Stimulated activated CD4-positive, alpha-beta T cell treated with anti-CD3 and anti-CD28 coated beads, Interleukin-12 subunit alpha, Interleukin-12 subunit beta, amount 100 ng/mL, for 24 hours (primary cell): ENCODE measurements at regions not wholly inside any gene's neighbourhood (a gene's known extent, or its start where the extent isn't known, plus 50 kb on each side); places are given as distances from the start of the nearest gene placed in this dataset.
A peak's percentile ranks its signal among the peaks of the same experiment; 100 is the strongest.
"Not testable (repeated sequence)": the region's sequence is repeated elsewhere in the genome, so short reads cannot be mapped to it uniquely, and the experiment has no call there.

Source experiments
- DNase-seq, 2 experiments: peaks; one replicate each; pipeline ENCODE4 v3.0.0-alpha.2; 2020; ENCODE audit warnings: low read depth in 2 of 2

DNA sequence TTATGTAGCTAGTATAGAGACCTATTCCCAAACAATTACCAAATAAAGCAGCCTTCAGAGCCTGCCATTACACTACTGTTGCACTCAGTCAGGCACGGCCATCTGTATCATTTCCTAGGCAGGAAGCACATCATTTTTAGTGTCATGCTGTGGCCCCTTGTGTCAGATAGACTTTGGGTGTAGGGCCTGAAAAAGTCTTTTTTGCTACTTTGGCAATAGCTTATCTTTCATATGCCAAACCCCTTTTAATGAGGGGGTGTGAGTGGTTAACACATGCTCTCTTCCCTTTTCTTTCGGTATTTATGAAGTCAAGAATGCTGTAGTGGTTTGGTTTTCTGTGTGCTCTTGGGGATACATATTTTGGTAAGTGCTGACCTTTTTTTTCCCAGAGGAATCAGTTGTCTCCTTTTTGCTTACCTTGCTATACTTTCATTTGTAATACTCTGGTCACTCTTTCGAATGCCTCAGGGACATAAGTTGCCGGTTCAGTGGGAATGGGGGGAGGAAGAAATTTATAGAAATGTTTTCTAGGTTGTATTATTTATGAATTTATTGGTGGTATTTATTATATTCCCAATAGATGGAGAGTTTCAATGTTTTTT lies 209.8 kb downstream of the CSNK1G3 start:
- no peak for DNase-seq

DNA sequence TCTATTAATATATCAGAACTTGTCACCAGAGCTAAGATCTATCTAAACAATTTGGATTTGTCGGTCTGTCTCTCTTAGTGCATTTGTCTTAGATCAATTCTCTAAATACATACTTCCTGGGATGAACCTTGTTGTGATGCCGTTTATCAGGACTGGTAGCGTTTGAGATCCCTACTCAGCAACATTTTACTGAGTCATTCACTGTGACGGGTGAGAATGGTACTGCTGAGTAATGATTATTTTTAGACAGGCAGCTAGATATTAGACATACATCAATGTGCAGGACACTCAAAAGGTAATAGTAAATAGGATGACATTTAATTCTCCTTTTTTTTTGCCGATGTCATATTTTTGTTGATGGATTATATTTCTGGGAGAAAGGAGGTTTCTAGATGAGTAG lies 209.0 kb downstream of the CSNK1G3 start:
- no peak for DNase-seq

DNA sequence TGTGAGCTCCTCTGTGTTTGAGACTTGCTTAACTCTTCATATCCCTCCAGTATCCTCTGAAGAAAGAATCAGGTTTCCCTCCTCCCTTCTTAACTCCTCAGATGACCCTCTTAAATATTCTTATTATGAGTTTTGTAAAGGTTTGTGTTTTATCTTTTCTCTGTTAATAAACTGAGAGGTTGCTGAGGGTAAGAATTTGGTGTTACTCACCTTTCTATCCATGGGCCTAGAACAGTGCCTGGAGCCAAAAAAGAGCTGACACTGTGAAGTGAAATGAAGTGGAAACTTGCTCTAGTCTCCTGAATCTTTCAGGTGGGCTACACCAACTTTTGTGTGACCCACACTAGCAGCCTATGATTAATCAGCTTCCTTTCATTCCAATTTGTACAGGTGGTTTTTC lies 208.4 kb downstream of the CSNK1G3 start:
- no peak for DNase-seq

DNA sequence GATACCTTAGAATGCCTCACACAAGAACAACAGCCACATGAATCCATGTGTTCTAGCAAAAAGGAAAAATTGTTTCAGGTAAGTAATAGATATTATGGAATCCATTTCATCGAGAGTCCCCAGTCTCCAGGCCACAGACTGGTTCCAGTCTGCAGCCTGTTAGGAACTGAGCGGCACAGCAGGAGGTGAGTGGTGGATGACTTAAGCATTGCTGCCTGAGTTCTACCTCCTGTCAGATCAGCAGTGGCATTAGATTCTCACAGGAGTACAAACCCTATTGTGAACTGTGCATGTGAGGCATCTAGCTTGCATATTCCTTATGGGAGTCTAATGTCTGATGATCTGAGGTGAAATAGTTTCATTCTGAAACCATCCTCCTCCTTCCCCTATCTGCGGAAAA lies 207.0 kb downstream of the CSNK1G3 start:
- no peak for DNase-seq

DNA sequence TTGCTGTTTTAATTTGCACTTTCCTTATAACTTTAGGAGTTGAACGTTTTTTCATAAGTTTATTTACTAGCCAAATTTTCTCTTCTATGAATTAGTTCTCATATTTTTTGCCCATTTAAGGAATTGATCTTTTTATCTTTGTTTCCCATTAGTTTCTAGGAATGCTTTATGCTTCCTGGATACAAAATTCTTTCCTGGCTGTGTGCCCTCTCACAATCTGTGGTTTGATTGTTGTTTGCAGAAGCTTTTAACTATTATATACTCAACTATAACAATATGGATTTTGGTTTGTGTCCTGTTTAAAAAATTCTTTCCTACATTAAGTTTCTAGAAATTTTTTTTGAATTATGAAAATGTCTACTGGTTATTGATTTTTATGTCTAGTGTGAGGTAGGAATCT lies 206.3 kb downstream of the CSNK1G3 start:
- no peak for DNase-seq

DNA sequence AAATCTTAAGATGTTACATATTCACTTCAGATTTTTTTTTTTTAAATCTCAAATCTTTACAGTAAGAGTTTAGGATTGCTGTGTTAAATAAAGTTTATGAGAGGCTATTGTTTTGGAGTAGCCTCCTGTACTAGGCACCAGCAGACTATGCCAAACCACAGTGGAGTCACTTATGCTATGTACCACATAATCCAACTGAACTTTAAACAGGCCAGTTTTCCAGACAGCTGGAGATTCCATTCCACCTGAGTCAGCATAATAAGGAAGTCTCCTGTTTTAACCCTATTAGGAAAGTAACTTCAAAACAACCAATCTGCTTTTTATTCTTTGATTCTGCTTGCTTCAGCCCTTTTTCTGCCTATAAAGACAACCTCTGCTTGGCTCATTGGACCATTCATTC lies 205.2 kb downstream of the CSNK1G3 start:
- no peak for DNase-seq

DNA sequence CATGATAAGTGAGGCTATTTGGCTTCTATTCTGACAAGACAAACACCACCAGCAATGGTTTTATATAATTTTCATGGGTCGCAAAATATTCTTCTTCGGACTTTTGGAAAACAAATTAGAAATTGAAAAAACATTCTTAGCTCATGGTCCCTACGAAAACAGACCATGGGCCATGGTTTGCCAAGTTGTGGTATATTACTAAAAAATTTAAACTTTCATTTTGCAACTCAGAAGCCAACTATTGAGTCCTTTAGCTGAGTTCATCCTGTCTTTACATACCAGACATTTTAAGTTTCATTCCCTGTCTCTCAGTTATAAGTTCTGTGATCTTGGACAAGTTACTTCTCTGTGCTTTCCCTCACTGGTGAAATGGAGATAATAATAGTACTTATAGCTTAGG lies 198.1 kb downstream of the CSNK1G3 start:
- DNase-seq = no peak

DNA sequence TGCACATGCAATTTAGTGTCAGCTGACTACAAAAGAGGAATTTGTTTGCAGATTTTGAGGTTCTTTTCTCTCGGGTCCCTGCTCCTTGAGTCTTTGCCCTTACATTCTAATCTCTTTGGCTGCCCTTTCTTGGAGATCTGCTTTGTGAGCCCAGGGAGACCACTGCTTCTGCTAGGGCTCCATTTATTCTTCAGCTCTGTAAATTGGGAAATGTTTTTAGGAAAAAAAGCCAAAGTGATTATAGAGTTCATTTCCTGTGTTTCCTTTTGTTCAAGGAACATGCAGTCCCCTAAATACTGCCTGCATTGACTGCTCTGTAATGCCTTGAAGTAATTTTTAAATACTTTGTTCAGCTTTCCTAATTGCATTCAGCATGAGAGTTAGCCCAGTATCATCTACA lies 197.4 kb downstream of the CSNK1G3 start:
- no peak for DNase-seq

DNA sequence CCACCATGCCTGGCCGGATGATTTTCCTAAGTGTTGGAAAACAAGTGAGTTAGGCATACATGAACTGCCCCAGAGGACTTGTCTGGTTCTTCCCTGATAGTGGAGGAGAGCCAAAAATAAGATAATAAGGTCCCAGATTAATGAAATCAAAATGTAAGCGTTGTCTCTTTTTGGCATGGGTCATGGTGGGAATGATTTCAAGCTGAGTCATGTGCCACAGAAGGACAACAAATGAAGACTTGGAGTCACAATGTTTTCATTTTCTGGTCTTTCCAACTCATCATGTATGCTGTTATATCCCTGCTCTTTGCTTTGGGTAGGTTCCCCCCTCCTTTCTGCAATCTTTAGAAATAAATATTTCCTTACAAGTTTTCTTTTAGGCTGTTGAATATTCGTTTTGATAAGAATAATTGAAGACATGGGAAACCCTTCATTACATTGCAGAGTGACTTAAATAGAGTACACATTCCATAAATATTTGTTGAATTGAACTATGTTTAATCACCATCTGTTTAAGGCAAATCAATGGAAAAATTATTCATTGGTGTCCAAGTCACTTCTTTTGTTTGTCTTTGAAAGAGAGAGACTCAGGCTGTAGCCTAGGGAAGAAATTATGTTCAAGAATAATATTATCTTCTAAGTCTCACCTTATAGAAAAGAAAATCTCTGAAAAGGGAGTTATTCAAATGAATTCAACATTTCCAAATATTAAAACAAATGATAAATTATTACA lies 196.3 kb downstream of the CSNK1G3 start:
- no peak for DNase-seq

DNA sequence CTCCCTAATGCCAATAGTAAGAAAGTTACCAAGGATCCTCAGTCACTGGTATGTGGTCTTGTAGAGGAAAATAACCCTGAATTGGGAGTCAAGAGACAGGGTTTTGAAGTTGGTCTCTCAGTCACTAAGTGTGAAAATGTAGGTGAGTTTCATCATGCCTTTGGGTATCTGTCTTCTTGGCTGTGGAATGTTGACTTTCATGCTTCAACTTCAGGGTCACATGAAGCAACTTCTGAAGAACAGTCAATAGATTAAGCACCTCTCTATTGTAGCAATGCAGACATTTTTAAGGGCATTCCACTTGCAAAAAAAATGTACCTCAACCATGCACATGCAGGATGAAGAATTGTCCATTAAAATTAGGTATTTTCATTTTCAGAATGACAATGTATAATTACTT lies 194.6 kb downstream of the CSNK1G3 start:
- no peak for DNase-seq

DNA sequence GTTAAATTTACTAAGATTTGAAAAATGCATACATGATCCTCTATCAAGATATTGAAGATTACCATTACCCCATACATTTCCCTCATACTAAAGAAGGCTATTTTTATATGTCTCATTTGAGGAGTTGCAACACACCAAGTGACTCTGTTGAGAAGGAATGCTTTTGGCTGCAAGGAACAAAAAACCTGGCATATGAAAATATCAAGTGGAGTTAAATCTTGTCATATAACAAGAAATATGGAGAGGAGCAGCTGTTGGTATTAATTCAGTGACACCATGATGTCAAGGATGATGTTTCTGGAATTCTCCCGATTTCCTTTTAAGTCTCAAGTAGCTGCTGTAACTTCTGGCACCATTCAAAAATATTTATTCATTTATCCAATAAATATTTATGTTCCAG lies 193.8 kb downstream of the CSNK1G3 start:
- DNase-seq = no peak

DNA sequence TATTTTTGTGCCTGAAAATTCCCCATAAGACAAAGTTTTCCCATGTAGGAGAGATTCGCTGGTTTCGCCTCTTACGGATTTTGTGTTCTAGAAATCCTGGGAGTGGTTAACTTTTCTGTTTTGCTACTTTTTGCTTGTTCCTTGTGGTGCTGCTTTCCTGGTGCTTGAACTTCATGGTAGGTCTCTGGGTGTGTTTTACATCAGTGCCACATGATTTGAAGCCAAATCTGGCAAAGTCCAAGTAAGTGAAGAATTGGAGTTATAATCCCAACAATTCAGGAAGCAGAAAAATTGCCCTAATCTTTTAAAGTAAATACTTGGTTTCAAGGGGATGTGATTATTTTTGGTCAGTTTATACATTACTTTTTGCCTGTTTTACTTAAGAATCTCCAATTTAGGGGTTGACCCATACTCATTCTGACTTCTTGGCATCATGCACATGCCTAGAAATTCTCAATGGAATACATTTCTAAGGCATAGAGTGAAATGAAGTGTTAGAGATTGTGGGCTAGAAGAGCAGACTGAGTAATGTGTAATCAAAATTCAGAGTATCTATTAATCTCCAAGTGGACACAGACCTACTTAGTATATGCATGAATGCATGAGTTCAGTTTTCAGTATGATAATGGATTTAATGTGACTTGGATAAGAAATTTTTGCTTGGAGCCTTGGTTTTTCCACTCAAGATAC lies 189.7 kb downstream of the CSNK1G3 start:
- DNase-seq = no peak

DNA sequence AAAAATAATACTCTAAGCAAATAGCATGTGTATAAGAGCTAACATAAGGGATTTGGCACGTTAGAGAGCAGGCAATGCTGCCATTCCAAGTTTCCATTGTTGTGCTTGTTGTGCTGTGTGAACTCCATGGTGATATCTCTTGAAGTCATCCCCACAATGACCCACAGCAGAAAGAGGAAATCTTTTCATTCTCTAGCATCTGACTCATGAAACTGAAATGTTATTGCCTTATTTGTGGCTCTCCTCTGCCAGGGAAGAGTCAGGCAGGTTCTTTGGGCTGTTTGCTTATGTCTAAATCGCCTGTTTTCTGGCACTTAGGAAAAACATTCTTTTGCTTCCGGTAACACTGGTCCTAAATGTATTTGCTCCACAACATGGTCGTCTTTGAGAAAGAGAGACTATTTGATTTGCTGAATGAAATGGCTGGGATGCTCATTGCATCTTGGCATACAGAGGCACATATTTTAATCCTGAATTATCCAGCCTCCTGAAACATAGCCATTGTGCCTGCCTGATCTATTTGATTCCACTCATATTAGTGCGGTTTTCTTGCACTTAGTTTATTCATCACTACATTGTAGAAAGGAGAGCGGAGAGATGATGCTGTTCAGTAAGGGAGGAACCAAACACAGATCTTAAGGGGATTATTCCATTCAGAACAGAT lies 188.8 kb downstream of the CSNK1G3 start:
- no peak for DNase-seq

DNA sequence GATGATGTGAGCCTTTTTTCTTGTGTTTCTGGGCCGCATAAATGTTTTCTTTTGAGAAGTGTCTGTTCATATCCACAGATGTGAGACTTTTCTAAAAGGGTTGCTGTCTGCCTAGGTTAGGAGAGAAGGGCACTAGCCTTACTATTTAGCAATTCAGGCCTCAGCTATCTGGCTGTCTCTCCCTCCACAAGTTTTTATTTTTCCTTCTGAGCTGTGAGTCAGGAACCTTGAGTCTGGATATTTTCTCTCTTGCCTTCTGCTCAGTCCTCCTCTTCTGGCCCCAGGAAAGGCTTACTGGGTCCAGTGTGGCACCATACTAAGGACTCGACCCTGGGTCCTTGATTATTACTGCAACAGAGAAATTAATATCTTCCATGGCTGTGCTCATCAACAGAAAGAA lies 187.6 kb downstream of the CSNK1G3 start:
- DNase-seq = no peak

DNA sequence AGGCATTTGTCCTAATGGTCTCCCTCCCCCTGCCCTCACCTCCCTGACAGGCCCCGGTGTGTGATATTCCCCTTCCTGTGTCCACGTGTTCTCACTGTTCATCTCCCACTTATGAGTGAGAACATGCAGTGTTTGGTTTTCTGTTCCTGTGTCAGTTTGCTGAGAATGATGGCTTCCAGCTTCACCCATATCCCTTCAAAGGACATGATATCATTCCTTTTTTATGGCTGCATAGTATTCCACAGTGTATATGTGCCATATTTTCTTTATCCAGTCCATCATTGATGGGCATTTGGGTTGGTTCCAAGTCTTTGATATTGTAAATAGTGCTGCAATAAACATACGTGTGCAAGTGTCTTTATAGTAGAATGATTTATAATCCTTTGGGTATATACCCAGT lies 187.0 kb downstream of the CSNK1G3 start:
- not testable (repeated sequence) for DNase-seq

DNA sequence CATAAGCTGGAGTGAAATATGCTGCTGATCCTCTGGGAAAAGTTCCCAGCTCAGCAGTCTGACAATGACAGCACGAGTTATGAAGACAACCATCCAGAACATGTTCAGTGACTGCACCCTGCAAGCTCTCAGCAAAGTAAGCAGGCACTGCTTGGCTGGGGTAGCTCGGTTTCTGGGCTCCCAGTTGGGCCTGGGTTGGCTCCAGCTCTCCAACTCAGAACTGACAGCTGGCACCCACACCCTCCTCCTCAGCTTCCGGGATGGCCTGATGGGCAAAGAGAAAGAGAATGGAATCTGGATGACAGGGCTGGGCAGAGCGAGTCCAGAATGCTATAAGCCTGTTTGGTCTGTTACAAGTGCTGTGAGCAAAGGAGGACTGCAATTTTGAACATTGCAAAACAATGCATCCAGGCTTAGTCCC lies 185.0 kb downstream of the CSNK1G3 start:
- DNase-seq = no peak

DNA sequence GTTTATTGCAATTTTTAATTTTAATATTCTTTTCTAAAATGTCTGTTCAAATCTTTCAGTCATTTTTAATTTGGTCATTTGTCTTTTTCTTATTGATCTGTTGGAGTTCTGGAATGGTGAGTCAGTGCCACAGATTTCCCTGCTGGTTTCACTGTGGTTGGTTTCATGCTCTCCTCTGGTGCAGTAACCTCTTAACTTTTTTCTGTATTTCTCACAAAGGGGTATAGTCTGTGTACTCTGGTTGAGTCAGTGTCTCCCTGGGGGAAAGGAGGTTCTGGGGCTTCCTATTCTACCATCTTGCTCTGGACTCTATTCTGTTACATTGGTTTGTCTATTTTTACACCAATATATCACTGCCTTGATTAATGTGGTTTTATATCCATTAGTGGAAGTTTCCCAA lies 178.8 kb downstream of the CSNK1G3 start:
- no peak for DNase-seq

DNA sequence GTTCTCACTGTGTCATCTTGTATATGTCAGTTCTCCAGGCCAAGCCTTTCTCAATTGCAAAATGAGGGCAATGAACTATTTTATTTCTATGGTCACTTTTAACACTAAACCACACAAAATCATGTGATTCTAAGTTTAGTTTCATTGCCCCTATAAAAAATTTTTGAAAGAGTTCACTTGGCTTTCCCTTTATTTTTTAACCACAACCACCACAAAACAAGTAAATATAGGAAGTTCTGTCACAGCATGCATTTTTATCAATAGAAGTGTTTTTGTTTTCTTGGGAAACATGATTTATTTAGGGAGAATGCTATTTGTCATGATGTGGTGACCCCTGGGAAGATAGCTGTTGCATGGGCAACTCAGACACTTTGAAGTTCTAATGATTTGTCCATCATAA lies 169.1 kb downstream of the CSNK1G3 start:
- DNase-seq = no peak

DNA sequence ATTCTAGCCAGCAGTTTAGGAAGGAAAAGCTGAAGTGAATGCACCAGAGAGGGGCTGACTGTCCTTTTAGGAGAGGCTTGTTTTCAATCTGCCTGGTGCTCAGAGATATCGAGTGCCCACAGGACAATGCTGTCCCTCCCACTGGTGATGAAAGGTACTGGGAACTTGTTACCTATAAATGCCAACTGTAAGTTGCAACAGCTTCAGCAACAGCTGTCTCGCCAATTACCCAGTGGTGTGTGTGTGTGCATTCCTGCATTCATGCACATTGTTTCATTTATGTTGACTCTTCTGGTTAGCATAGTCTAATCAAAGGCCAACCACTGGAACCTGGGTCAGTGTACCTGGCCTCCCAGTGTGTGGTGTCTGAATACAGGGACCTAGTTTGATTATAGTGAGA lies 161.1 kb downstream of the CSNK1G3 start:
- no peak for DNase-seq

DNA sequence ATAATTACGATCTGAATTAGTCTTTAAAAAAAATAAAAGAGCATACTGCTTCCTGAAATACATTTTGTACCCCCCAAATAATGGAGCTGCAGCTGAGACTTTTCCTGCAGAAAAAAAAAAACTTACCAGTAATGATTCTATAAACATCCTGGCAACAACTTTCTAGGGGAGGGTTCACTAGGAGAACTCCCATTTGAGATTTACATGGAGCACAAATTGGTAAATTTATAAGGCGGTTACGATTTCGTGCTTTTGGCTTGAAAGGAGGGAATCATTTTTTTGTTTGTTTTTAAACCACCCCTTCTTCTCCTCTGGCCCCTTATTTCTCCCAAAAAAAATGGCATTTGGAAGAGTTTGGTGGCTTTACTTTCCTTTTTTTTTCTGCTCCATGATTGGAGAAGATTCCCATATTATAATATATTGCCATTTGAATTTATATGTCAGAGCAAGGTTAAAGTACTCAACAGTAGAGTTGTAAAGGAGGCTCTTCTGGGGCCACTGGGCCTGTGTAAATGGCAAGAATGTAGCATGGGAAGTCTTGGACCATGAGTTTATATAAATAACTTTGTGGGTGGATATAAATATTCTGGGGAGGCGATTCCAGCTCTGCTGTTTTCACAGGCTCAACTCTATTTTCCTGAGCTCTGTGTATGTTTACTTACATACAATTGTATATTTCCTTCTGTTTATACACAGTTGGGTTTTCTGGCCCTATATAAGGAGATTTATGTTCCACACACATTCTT lies 159.9 kb downstream of the CSNK1G3 start:
- no peak for DNase-seq

DNA sequence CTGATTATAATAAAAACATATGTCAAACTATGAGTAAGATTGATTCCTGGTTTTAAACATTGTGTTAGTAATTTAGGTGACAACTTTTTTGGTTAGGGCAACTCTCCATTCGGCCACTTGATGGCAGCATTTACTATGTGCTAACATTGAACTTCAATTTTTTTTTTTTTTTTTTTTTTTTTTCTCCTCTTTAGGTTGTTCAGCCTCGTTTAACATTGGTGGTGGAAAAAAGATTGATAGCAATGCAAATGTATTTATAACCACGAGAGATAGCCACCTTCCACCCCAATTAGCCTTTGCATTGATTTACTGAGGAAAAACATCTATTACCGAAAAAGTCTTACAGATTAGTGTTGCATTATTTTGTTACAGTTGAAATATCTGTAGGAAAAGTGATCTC lies 159.1 kb downstream of the CSNK1G3 start:
- DNase-seq = peak; percentile 9 to 13
